ENCODE measurements at regions not wholly inside any gene's neighbourhood (a gene's known extent, or its start where the extent isn't known, plus 50 kb on each side); places are given as distances from the start of the nearest gene placed in this dataset.

GRCh38 chr14:83208341-83208740 lies 1674.7 kb upstream of the SEL1L start:
- no peak for TF ChIP-seq CTCF (IDR thresholded peaks at IDR 0.05)
- TF ChIP-seq POLR2A (IDR thresholded peaks at IDR 0.05), result no peak
